Right lobe of liver (tissue), 6 donors: ENCODE measurements at regions not wholly inside any gene's neighbourhood (a gene's known extent, or its start where the extent isn't known, plus 50 kb on each side); places are given as distances from the start of the nearest gene placed in this dataset.

ENCODE experiments used
- ATAC-seq, 4 donors: fragments of 200-7000 bp; cut with Tn5 transposase; one replicate each; pipeline ENCODE4 v1.9.1; 2020; ENCODE audit warnings: mild to moderate bottlenecking in 4 of 4, moderate library complexity in 4 of 4
- DNase-seq, 3 donors: peaks; one replicate each; pipeline ENCODE4 v3.0.0-alpha.2; 2020
- H3K27ac ChIP-seq, 3 donors: fragments of 200-600 bp; one replicate each; pipeline ENCODE4 v1.8.0; 2022
- H3K27me3 ChIP-seq, 2 donors: fragments of 200-600 bp; one replicate each; pipeline ENCODE4 v1.8.0; 2022
- H3K36me3 ChIP-seq, 4 donors: fragments of 200-600 bp; sonication (generic) in 1 of 4; one replicate each; pipeline versions ENCODE4 v1.5.1 to v1.8.0; 2017 to 2022; ENCODE audit warnings: control low read depth in 1 of 4
- H3K4me1 ChIP-seq, 4 donors: fragments of 200-600 bp; sonication (generic) in 1 of 4; one replicate each; pipeline versions ENCODE4 v1.5.1 to v1.8.0; 2017 to 2022; ENCODE audit warnings: control low read depth in 1 of 4
- H3K4me3 ChIP-seq, 3 donors: fragments of 200-600 bp; one replicate each; pipeline ENCODE4 v1.8.0; 2022
- H3K9me3 ChIP-seq, 4 donors: fragments of 200-600 bp; sonication (generic) in 1 of 4; one replicate each; pipeline versions ENCODE4 v1.5.1 to v1.8.0; 2017 to 2022; ENCODE audit warnings: control low read depth in 1 of 4
- CTCF ChIP-seq, 4 donors: fragments of 200-600 bp in 3 of 4; fragments of 450-650 bp in 1 of 4; IDR thresholded peaks; one replicate each; pipeline versions ENCODE4 v1.5.1 to v1.8.0; 2016 to 2022; ENCODE audit warnings: antibody characterized with exemption in 4 of 4, mild to moderate bottlenecking in 2 of 4
- POLR2A ChIP-seq: fragments of 450-650 bp; IDR thresholded peaks from one replicate; pipeline ENCODE4 v1.6.1; 2017; ENCODE audit warnings: antibody characterized with exemption, mild to moderate bottlenecking
- WGBS: methylation state at CpG from one replicate; pipeline ENCODE4 v1.1.6; 2018; ENCODE audit warnings: low coverage, low lambda C conversion rate; ENCODE audit not compliant: insufficient coverage; ENCODE audit errors: missing lambda C conversion rate; 5-methylcytosine and 5-hydroxymethylcytosine counted together
- intact Hi-C, 2 donors: fragments of 100-400 bp; cut with DNase I; formaldehyde crosslinking; loops; one replicate each; pipeline versions ENCODE4 v1.11.2 to v1.14.1; 2022
- donor health status: DM: no; HTN: yes; CAD: no.
- donor health status: DM: no; HTN: no; CAD: no.
- donor health status: DM: no; HTN: no; CAD: no.
- donor health status: DM: no; HTN: yes; CAD: no.
- donor health status: DM: no; HTN: yes; CAD: no.

- Histone ChIP-seq H3K36me3 (no peaks in the 10 kb centered on the region), H3K27me3 (no peaks in the 10 kb centered on the region), H3K4me1 (no peaks in the 10 kb centered on the region), H3K27ac (no peak overlapping the region), H3K9me3 (no peaks in the 10 kb centered on the region), H3K4me3 (no peak overlapping the region)
- DNase-seq (no peak), ATAC-seq (no peak)
- intact Hi-C loops: no loop called here
- TF ChIP-seq POLR2A (no peak), CTCF (IDR thresholded peaks at IDR 0.05) (no peak)
- WGBS: 52% methylated on average over 4 of the region's 4 CpGs
These were observed 301.9 kb downstream of the LMX1A start for GRCh38 chr1:165054627-165055026.

GRCh38 chr1:165053351-165053750 lies 303.2 kb downstream of the LMX1A start:
- H3K4me1 ChIP-seq: no peaks in the 10 kb centered on the region
- 46% methylated on average over 2 of the region's 2 CpGs for WGBS
- no peak overlapping the region for H3K27ac ChIP-seq
- no peaks in the 10 kb centered on the region for H3K36me3 ChIP-seq
- no peaks in the 10 kb centered on the region for H3K9me3 ChIP-seq
- no peak for ATAC-seq
- no peak overlapping the region for H3K4me3 ChIP-seq
- no peak for DNase-seq
- intact Hi-C loops: no loop called here
- no peaks in the 10 kb centered on the region for H3K27me3 ChIP-seq
- TF ChIP-seq POLR2A: no peak
- no peak for TF ChIP-seq CTCF (IDR thresholded peaks at IDR 0.05)

GRCh38 chr1:165052936-165053335 lies 303.6 kb downstream of the LMX1A start:
- intact Hi-C loops: no loop called here
- WGBS: 32% methylated on average over 4 of the region's 4 CpGs
- H3K27ac ChIP-seq: no peak overlapping the region
- ATAC-seq: no peak
- no peaks in the 10 kb centered on the region for H3K9me3 ChIP-seq
- H3K4me3 ChIP-seq: no peak overlapping the region
- no peaks in the 10 kb centered on the region for H3K36me3 ChIP-seq
- TF ChIP-seq POLR2A (no peak), CTCF (IDR thresholded peaks at IDR 0.05) (no peak)
- no peak for DNase-seq
- no peaks in the 10 kb centered on the region for H3K27me3 ChIP-seq
- no peaks in the 10 kb centered on the region for H3K4me1 ChIP-seq

GRCh38 chr1:165052431-165052830 lies 304.1 kb downstream of the LMX1A start:
- Histone ChIP-seq H3K4me1 (no peaks in the 10 kb centered on the region), H3K27me3 (no peaks in the 10 kb centered on the region), H3K27ac (no peak overlapping the region), H3K4me3 (no peak overlapping the region), H3K9me3 (no peaks in the 10 kb centered on the region), H3K36me3 (no peaks in the 10 kb centered on the region)
- intact Hi-C loops: no loop called here
- ATAC-seq (no peak), DNase-seq (no peak)
- TF ChIP-seq CTCF (IDR thresholded peaks at IDR 0.05) (no peak), POLR2A (no peak)
- WGBS: 69% methylated on average over 4 of the region's 4 CpGs

- Histone ChIP-seq H3K4me3 (no peak overlapping the region), H3K4me1 (no peaks in the 10 kb centered on the region), H3K36me3 (no peaks in the 10 kb centered on the region), H3K9me3 (no peaks in the 10 kb centered on the region), H3K27me3 (no peaks in the 10 kb centered on the region), H3K27ac (no peak overlapping the region)
- TF ChIP-seq CTCF (IDR thresholded peaks at IDR 0.05) (no peak), POLR2A (no peak)
- WGBS: 37% methylated on average over 5 of the region's 5 CpGs
- ATAC-seq (no peak), DNase-seq (no peak)
- intact Hi-C loops: no loop called here
These were observed 306.3 kb downstream of the LMX1A start for GRCh38 chr1:165050246-165050645.
